GM18873 (cell line): ENCODE measurements at regions not wholly inside any gene's neighbourhood (a gene's known extent, or its start where the extent isn't known, plus 50 kb on each side); places are given as distances from the start of the nearest gene placed in this dataset.

Experiments
- ATAC-seq: cut with Tn5 transposase; IDR thresholded peaks from one replicate; pipeline ENCODE4 v1.9.1; 2021; ENCODE audit warnings: mild to moderate bottlenecking, moderate library complexity, moderate number of reproducible peaks; ENCODE audit not compliant: unreplicated experiment, low FRiP score

DNA sequence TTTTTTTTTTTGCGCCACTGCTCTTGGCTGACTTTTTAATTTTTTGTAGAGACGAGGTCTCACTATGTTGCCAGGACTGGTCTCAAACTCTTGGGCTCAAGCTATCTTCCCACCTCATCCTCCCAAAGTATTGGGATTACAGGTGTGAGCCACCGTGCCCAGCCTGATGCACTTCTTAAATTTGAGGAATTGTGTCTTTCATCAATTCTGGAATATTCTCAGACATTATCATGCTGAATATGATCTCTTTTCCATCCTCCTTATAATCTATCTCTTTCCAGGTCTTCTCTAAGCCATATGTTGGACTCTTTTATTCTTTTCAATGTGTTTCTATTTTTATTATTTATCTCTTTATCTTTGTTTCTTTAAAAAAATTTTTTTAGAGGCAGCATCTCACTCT, 196.2 kb upstream of the IER5L start:
- ATAC-seq, result no peak

DNA sequence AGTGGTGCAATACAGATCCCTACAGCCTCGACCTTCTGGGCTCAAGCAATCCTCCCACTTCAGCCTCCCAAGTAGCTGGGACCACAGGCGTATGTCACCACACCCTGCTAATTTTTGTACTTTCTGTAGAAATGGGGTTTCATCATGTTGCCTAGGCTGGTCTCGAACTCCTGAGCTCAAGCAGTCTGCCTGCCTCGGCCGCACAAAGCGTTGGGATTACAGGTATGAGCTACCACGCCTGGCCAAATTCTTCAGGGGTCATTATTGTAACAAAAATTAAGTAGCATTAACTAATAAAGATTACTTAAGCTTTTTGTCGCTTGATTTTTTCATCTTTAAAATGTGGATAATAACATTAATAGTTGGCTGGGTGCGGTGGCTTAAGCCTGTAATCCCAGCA, 195.3 kb upstream of the IER5L start:
- ATAC-seq, result no peak

DNA sequence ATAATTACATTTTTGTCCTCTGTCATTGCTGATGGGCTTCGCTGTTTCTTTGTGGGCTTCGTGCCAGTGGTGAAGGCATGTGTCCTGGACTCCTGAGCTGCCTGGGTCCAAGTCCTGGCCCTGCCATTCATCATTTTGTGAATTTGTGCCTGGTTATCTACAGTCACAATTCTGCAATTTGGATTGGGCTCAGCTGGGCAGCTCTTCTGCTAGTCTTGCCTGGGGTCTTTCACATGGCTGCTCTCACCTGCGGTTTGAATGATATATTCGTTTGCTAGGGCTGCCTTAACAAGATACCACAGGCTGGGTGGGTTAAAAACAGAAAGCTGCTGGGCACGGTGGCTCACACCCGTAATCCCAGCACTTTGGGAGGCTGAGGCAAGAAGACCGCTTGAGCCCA, 192.7 kb upstream of the IER5L start:
- ATAC-seq, result no peak

DNA sequence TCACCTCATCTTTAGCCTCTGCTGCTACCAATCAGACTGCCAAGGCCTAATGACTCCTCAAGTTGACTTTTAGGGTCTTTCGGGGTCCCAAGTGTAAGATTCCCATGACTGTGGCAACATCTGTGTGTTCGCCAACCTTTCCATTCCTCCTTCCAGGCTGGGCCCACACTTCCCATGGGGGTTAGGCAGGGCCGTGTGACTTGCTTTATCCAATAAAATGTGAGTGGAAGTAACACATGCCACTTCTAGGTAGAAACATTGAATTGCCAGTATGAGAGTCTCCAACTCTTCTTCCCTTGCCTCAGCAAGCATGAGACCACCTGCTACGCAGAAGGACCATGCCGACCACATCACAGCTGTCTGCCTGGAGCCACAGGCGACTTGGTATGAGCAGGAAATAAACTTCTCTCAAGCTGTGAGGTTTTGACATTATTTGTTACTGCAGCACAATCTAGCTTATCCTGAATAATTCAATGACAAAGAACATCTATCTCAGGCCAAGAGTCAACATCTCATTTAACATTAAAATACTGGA, 190.4 kb upstream of the IER5L start:
- ATAC-seq, result no peak

DNA sequence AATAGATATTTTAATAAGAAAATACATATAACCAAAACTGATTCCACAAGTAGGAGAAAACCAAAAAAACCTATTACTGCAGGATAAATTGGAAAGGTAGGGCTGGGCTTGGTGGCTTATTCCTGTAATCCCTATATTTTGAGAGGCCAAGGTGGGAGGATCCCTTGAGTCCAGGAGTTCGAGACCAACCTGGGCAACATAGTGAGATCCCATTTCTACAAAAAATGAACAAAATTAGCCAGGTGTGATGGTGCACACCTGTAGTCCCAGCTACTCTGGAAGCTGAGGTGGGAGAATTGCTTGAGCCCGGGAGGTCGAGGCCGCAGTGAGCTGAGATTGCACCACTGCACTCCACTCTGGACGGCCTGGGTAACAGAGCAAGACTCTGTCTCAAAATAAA, 189.2 kb upstream of the IER5L start:
- ATAC-seq, result no peak

DNA sequence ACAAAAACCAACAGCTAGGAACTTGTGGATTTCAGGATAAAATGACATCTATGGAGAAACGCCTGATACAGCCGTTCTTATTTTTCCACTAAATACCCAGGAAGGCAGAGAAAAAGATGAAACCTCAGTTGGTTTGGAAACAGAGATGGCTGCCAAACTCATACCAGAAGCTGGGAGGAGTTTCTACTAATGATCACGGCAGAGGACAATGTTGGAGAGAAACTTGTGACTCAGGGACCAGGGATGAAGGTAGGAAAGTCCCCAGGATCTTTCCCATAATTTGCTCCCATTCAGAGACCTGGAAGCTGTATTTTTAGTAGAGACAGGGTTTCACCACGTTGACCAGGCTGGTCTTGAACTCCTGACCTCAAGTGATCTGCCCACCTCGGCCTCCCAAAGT, 187.1 kb upstream of the IER5L start:
- ATAC-seq, result no peak

DNA sequence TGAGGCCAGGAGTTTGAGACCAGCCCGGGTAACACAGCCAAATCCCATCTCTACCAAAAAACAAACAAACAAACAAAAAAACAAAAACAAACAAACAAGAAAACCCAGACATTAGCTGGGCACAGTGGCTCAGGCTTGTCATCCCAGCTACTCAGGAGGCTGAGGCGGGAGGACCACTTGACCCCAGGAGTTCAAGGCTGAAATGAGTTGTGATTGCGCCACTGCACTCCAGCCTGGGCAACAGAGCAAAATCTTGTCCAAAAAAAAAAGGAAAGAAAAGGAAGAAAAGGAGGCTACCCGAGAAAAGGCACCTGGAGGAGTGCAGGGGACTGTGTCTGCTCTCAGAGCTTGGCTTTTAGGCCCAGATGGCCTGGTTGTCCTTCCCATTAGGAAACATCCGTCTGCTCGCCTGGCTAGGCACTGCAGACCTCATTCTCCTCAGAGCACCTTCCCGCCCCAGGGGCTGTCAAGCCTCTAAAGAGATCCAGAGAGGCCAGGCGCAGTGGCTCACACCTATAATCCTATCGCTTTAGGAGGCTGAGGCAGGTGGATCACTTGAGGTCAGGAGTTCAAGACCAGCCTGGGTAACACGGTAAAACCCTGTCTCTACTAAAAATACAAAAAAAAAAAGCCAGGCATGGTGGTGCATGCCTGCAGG, 185.3 kb upstream of the IER5L start:
- ATAC-seq, result no peak

DNA sequence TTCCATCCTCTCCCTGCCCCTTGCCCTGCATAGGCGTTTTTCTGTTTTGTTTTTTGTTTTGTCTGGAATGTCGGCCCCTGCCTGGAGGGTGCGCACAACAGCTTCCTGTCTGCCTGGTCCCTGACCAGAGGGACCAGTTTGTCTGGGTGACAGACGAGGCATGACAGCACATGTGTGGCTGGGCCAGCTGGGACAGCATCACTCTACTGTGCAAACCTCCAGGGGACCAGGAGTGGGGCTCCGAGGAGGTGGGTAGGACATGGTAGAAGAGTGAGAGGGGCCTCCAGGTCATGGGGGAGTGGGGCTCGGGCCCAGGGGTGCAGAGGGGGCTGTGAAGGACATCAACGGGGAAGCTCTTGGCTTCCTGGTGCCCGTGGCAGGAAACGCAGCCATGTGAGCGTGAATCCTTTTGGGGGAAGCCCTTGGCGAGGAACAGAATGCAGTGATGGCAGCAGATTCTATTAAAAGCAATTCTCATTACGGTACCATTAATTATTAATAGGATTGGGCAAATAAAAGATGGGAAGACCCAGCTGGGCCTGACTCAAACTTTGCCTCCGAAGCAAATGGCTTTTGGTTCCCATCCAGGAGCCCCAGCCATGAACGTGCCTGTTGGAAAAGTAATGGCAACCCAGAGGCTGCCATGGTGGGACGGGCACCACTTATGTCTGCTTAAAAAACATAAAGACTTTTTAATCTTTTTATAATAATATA, 184.4 kb upstream of the IER5L start:
- no peak for ATAC-seq

DNA sequence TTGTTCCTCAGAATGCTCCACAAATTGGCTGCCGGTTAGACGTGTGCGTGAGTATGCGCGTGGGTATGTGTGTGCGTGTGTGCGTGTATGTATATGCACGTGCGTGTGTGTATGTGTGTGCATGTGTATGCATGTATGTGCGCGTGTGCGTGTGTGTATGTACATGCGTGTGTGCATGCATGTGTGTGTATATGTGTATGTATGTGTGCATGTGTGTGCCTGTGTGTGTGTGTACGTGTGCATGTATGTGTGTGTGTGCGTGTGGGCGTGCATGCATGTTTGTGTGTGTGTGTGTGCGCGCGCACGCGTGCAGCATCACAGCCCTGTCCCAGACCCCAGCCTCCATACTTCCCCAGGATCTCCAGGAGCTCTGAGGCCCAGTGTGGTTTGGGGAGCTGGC, 183.1 kb upstream of the IER5L start:
- no peak for ATAC-seq

DNA sequence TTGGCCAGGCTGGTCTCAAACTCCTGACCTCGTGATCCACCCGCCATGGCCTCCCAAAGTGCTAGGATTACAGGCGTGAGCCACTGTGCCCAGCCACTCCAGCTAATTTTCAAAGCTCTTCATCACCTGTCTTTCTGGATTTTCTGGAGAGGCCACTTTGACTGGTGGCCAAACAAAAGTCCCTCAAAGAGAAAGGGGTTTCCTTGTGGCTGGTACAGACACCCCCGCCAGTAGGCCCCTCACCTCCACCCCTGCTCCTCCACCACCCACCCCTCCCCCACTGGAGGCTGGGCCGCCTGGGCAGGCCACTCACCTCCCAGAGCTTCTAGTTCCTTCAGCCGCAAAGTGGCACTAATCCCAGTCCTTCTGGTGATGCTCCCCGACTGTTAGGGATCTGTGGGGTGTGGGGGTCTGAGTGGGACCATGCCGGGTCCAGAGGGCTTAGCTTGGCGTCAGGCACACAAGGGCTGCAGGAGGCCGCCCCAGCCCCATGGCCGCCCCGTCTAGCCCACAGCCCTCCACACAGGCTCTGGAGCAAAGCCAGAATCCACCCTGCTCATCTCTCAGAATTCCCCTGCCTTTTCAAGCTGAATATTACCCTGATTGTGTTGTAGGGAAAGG, 182.0 kb upstream of the IER5L start:
- ATAC-seq, result no peak

DNA sequence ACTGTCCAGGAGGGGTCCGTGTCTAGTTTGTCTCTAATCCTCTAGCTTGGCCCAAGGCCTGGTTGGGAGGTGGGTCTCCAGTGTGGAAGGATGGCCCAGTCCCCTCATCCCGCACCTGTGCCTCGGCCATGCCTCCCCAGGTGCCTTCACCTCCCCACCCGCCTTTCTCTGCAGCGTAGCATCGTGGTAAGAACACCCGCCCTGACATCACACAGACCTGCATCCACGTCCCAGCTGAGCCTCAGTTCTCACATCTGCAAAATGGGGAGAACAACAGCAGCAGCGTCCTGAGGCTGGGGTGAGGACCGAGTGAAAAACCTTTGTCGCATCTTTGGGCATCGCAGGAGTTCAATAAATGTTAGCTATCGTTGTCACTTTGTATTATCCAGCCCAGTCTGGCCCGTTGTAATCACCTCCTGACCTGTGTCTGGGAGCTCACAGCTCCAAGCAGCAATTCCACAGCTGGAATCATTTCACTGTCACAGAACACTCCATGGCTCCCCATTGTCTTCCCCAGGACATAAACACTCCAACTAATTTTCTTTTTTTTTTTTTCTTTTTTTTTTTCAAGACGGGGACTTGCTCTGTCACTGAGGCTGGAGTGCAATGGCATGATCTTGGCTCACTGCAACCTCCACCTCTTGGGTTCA, 181.2 kb upstream of the IER5L start:
- ATAC-seq, result no peak

DNA sequence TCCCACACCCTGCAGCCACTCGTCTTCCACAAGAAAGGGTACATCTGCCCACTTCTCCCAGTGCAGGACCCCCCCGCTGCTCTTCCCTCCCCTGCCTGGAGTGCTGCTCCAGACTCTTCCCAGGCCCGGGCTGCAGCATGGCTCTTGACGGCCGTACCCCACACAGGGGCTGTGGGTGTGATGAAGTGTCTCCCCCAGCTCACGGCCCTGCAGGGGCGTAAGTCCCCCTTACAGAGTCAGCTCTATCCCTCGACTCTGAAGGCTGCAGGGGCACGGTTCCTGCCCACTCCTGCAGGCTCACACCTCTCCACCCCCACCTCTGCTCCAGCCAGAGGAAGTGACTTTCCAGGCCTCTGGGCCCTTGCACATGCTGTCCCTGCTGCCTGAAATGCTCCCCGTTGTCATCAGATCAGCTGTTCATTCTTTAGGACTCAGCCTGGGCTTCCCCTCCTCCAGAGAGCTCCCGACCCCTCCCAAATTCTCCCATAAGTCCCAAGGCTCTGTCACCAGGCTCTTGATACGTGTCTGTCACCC, 180.6 kb upstream of the IER5L start:
- ATAC-seq, result no peak

DNA sequence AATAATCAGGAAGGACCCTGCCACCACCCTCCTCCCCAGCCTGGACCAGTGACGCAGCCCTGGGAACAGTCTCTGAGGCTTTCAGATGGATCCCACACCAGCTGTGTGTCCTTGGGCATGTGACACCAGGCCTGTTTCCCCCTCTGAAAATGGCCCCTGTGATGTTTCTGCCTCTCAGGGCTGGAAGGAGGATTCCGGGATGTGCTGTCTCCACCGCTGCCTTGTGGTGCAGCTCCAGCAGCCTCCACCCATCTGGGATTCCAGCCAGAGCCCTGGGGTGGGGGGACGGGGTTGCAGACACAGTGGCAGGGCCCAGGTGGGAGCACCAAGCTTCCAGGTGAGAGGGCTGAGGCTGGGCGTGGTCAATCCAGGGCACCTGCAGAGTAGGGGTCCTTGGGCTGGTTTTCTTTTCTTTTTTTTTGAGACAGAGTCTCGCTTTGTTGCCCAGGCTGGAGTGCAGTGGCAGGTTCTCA, 179.7 kb upstream of the IER5L start:
- no peak for ATAC-seq

DNA sequence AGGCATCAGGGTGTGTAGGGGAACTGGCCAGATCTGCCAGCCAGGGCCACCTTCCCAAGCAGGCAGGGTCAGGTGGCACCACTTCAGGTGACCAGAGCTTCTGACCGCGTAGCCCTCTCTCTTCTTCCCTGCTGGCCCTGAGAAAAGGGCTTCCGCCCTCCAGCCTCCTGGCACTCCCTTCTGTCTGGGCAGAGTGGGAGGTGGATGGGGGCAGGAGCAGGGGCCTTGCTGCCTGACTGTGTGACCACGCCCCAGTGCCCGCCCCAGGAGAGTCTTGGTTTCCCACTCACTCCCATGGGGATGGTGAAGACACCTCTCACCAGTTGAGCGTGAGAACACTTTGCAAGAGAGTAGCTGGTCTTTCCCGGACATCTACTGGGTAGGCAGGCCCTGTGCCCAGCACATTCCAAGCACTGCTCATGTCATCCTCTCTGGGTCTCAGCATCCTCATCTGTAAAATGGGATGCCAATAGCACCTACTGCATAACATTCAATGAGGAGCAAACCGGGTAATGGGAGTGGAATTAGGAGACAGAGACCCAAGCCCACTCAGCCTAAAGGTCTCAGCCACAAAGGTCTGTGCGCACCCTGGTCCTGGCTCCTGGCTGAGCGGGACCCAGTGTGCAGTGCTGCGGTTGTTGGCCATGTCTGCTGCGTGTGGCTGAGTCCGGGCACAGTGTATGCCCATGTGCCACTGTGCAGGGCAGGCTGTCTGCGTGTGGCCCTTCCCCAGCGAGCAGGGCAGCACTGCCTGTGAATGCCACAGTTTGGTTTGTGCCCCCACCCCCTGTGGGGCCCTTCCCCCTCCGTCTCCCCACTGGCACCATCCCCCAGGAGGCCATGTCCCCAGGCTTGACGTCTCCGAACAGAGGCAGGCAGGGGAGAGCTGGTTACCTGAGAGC, 179.1 kb upstream of the IER5L start:
- ATAC-seq, result no peak

DNA sequence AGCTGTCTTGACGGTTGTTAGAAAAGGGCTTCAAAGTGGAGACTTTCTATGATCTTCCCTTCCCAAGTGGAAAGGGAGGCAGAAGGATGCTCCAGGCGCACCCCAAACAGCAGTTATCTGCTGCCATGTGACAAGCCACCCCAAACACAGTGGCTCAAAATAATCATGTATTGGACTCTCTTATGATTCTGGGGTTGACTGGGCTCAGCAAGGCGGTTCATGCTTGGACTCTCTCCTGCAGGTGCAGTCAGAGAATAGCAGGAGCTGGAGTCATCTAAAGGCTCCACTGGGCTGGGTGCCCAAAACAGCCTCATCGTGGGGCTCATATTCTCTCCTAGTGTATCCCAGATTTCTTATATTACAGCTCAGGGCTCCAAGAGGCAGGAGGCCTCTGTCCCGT, 177.6 kb upstream of the IER5L start:
- no peak for ATAC-seq

DNA sequence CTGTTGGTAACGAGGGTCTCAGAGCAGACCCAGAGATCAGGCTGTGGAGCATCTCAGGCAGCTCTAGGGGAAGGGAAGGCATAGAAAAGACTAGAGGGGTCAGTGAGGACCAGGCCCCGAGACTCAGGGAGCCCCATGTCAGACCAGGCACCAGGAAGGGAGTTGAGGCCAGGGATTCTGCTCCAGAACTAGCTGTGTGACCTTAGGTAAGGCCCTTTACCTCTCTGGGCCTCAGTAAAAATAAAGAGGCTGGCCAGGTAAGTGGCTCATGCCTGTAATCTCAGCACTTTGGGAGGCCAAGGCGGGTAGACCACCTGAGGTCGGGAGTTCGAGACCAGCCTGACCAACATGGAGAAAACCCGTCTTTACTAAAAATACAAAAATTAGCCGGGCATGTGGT, 176.4 kb upstream of the IER5L start:
- ATAC-seq, result no peak

DNA sequence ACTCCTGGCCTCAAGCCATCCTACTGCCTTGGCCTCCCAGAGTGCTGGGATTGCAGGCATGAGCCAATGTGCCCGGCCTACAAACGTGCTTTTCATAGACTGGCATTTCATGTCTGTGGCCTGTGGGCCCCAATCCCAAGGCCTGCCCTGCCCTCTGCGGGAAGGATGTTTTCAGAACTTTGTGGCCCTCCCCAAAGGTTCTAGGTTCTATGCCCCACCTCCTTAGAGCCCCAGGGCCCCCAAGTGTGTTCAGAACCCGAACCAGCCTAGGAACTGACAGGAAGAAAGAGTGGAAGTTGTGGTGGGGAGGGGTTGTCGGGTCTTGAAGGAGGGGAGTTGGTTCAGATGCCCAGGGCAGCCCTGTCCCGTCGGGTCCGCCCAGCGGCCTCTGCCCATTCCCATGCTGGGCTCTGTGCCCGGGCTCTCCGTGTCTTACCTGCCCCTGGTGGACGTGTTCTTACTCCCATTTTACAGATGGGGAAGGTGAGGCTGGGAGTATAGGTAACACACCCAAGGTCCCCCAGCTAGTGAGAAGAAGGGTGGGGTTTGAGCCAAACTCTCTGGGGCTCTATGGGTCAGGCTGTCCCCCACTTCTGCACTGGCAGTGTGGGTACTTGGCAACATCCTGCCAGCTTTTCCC, 175.8 kb upstream of the IER5L start:
- ATAC-seq, result no peak

DNA sequence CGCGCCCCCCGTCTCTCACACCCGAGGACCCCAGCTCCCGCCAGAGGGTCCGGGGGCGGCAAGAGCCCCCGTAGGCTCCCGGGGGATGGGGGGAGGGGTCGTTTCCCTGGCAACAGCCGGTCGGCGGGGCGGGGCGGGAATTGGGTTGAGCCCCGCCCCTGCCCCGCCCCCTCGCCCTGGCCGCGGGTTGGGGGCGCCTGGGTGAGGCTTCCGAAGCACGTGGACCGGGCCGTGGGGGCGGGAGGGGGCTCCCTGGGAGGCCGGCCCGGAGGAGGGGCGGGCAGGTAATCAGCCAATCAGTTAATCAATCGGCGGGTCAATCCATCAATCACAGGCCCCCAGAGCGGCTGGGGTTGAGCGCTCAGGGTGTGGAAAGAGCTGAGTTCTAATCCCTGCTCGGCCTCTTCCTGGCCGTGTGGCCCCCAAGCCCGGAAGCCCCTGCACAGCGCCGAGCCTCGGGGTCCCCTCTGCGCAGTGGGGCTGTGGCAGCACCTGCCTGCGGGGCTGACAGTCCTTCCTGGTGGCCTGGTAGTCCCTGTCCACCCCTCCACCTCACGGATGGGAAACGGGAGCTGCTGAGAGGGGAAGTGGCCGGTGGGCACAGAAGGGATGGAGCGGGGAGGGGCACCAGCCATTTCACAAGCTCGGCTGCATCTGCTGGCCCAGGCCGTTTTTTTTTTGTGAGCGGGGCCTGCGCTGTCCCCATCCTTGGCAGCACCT, 174.2 kb upstream of the IER5L start:
- ATAC-seq, result no peak

DNA sequence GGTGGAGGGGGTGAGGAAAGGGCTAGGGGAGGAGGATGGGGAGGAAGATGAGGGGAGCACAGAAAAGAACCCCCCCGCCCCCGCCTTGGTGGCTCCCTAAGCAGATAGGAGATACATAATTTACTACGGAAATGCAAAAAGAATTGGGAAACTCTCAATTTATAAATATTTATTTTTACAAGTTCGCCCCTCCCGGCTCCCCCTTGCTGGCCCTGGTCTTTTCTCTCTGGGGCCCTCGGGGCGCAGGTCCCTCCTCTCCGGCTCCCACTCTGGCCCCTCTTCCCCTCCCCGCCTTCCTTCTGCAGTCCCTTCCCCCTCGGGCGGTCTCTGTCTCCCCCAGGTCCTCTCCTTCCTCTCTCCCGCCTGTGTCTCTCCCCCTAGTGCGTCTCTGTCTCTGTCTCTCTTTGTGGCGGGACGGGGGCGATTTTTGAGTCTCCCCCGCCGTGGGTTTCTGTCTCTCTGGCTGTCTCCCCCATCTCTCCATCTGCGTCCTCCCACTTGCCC, 173.6 kb upstream of the IER5L start:
- ATAC-seq, result no peak
